H9 (cell line): ENCODE measurements at regions not wholly inside any gene's neighbourhood (a gene's known extent, or its start where the extent isn't known, plus 50 kb on each side); places are given as distances from the start of the nearest gene placed in this dataset.

Experiments
- DNase-seq: peaks from one replicate; pipeline ENCODE4 v3.0.0-alpha.2; 2017
- H2AFZ ChIP-seq: one replicate; pipeline ENCODE4 v1.6.1; 2013; ENCODE audit warnings: mild to moderate bottlenecking, low read length, control low read depth, moderate library complexity
- H2AK5ac ChIP-seq: 2 replicates; pipeline ENCODE4 v1.6.1; 2013; ENCODE audit warnings: low read length, control low read depth, mixed read lengths; ENCODE audit not compliant: insufficient read length
- H2BK120ac ChIP-seq: one replicate; pipeline ENCODE4 v1.6.1; 2013; ENCODE audit warnings: low read depth, mild to moderate bottlenecking, low read length, control low read depth, inconsistent platforms; ENCODE audit not compliant: poor library complexity, severe bottlenecking
- H2BK12ac ChIP-seq: 2 replicates; pipeline ENCODE4 v1.6.1; 2013; ENCODE audit warnings: low read length, control low read depth, mixed read lengths, low read depth; ENCODE audit not compliant: insufficient read length
- H2BK15ac ChIP-seq: 2 replicates; pipeline ENCODE4 v1.6.1; 2013; ENCODE audit warnings: low read depth, low read length, control low read depth
- H2BK20ac ChIP-seq: one replicate; pipeline ENCODE4 v1.6.1; 2013; ENCODE audit warnings: low read depth, mild to moderate bottlenecking, low read length, control low read depth, inconsistent platforms; ENCODE audit not compliant: poor library complexity, severe bottlenecking
- H2BK5ac ChIP-seq: 2 replicates; pipeline ENCODE4 v1.6.1; 2013; ENCODE audit warnings: low read length, control low read depth, mixed read lengths; ENCODE audit not compliant: insufficient read length
- H3K14ac ChIP-seq: 2 replicates; pipeline ENCODE4 v1.6.1; 2013; ENCODE audit warnings: low read length, control low read depth; ENCODE audit not compliant: insufficient read depth
- H3K18ac ChIP-seq: 2 replicates; pipeline ENCODE4 v1.6.1; 2013; ENCODE audit warnings: low read depth, mild to moderate bottlenecking, mixed read lengths, low read length, control low read depth; ENCODE audit not compliant: insufficient read length
- H3K23ac ChIP-seq: 2 replicates; pipeline ENCODE4 v1.6.1; 2013; ENCODE audit warnings: low read length, control low read depth, mixed read lengths, low read depth; ENCODE audit not compliant: insufficient read length
- H3K23me2 ChIP-seq: 2 replicates; pipeline ENCODE4 v1.6.1; 2013; ENCODE audit warnings: low read depth, mild to moderate bottlenecking, mixed read lengths, low read length, control low read depth; ENCODE audit not compliant: insufficient read length, poor library complexity, severe bottlenecking
- H3K27ac ChIP-seq: 2 replicates; pipeline ENCODE4 v1.5.1; 2013; ENCODE audit warnings: low read length, control low read depth, mixed read lengths, low read depth; ENCODE audit not compliant: insufficient read length
- H3K27me3 ChIP-seq: 2 replicates; pipeline ENCODE4 v1.6.1; 2013; ENCODE audit warnings: low read length, control low read depth, inconsistent platforms; ENCODE audit not compliant: insufficient read depth
- H3K4ac ChIP-seq: 2 replicates; pipeline ENCODE4 v1.6.1; 2013; ENCODE audit warnings: low read depth, mild to moderate bottlenecking, control low read depth, inconsistent platforms, low read length, moderate library complexity
- H3K4me1 ChIP-seq: 2 replicates; pipeline ENCODE4 v1.6.1; 2013; ENCODE audit warnings: low read length, control low read depth, inconsistent platforms; ENCODE audit not compliant: insufficient read depth
- H3K4me2 ChIP-seq: 2 replicates; pipeline ENCODE4 v1.6.1; 2013; ENCODE audit warnings: low read length, control low read depth, mixed read lengths; ENCODE audit not compliant: insufficient read length, insufficient read depth
- H3K56ac ChIP-seq: 2 replicates; pipeline ENCODE4 v1.6.1; 2013; ENCODE audit warnings: low read depth, mild to moderate bottlenecking, mixed read lengths, low read length, control low read depth; ENCODE audit not compliant: insufficient read length
- H3K79me1 ChIP-seq: 2 replicates; pipeline ENCODE4 v1.6.1; 2013; ENCODE audit warnings: low read depth, mild to moderate bottlenecking, moderate library complexity, low read length, control low read depth, inconsistent platforms; ENCODE audit not compliant: insufficient read depth, poor library complexity, severe bottlenecking
- H3K79me2 ChIP-seq: 2 replicates; pipeline ENCODE4 v1.6.1; 2013; ENCODE audit warnings: low read length, control low read depth, inconsistent platforms; ENCODE audit not compliant: insufficient read depth
- H3K9ac ChIP-seq: 2 replicates; pipeline ENCODE4 v1.6.1; 2013; ENCODE audit warnings: low read length, control low read depth, mixed read lengths; ENCODE audit not compliant: insufficient read length; ENCODE audit errors: extremely low read depth
- H3K9me3 ChIP-seq: one replicate; pipeline ENCODE4 v1.6.1; 2013; ENCODE audit warnings: low read depth, low read length, inconsistent platforms; ENCODE audit not compliant: control insufficient read depth
- H3T11ph ChIP-seq: one replicate; pipeline ENCODE4 v1.6.1; 2013; ENCODE audit warnings: mild to moderate bottlenecking, low read length, control low read depth, inconsistent platforms
- H4K20me1 ChIP-seq: one replicate; pipeline ENCODE4 v1.6.1; 2013; ENCODE audit not compliant: control insufficient read depth, insufficient read length, insufficient read depth
- H4K5ac ChIP-seq: 2 replicates; pipeline ENCODE4 v1.6.1; 2013; ENCODE audit warnings: low read depth, mild to moderate bottlenecking, mixed read lengths, low read length, control low read depth; ENCODE audit not compliant: insufficient read length
- H4K8ac ChIP-seq: replicated peaks from 2 replicates; pipeline ENCODE4 v1.6.1; 2013; ENCODE audit warnings: low read length, control low read depth, mixed read lengths, low read depth; ENCODE audit not compliant: insufficient read length
- H4K91ac ChIP-seq: 2 replicates; pipeline ENCODE4 v1.6.1; 2013; ENCODE audit warnings: low read depth, mild to moderate bottlenecking, moderate library complexity, mixed read lengths, low read length, control low read depth; ENCODE audit not compliant: insufficient read length
- H3K27ac Mint-ChIP-seq, 3 experiments: 2 replicates in 2 of 3; 3 replicates in 1 of 3; pipeline ENCODE4 v1.8.0; 2020 to 2021; ENCODE audit warnings: mixed read lengths in 3 of 3, mild to moderate bottlenecking in 1 of 3, moderate library complexity in 1 of 3
- H3K27me3 Mint-ChIP-seq: 2 replicates; pipeline ENCODE4 v1.8.0; 2021; ENCODE audit warnings: low read depth, mild to moderate bottlenecking, moderate library complexity, mixed read lengths
- H3K36me3 Mint-ChIP-seq, 3 experiments: 2 replicates in 2 of 3; 3 replicates in 1 of 3; pipeline ENCODE4 v1.8.0; 2020 to 2021; ENCODE audit warnings: low read depth in 3 of 3, mixed read lengths in 3 of 3; ENCODE audit not compliant: insufficient read depth in 1 of 3
- H3K4me1 Mint-ChIP-seq, 2 experiments: 2 replicates each; pipeline ENCODE4 v1.8.0; 2020; ENCODE audit warnings: mixed read lengths in 2 of 2
- H3K4me3 Mint-ChIP-seq, 2 experiments: 2 replicates in 1 of 2; 3 replicates in 1 of 2; pipeline ENCODE4 v1.8.0; 2020 to 2021; ENCODE audit warnings: mild to moderate bottlenecking in 2 of 2, mixed read lengths in 2 of 2, moderate library complexity in 1 of 2
- H3K9me3 Mint-ChIP-seq, 2 experiments: 2 replicates in 1 of 2; 3 replicates in 1 of 2; pipeline ENCODE4 v1.8.0; 2020; ENCODE audit warnings: mild to moderate bottlenecking in 2 of 2, mixed read lengths in 2 of 2, moderate library complexity in 1 of 2
- WGBS: extraction: QIAGEN DNeasy Blood & Tissue Kit; methylation state at CpG from one replicate; pipeline ENCODE4 v1.1.7; 2013; ENCODE audit warnings: missing lambda C conversion rate, low lambda C conversion rate, mixed read lengths; ENCODE audit not compliant: insufficient read length; ENCODE audit errors: extremely low coverage; 5-methylcytosine and 5-hydroxymethylcytosine counted together
- TF ChIP-seq, protein P1 (sequence below): fragments of 200-600 bp; sonication (generic); conservative IDR thresholded peaks from 3 replicates; pipeline ENCODE4 v1.8.0; 2021; ENCODE audit warnings: antibody characterized with exemption, mild to moderate bottlenecking

DNA sequence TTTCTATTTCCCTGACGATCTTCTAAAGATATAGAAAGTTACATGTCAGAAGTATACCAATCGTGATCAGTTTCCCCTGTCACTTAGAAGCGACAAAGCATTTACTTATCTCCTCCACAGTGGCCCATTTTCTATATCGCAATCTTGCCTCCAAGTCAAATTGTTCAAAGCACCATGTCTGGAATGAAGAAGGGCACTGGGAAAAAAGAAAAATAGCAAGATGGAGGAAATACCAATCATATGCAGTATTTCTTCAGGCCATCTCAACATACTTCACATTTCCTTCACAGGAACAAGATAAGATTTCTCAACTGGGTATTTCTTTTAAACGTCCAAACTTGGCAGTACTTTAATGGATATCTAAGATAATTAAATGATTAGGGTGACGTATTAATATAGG lies 63.3 kb upstream of the IL6 start:
- Mint-ChIP-seq H3K9me3 (no peaks in the 10 kb centered on the region; a peak in 1 of 5 replicates), H3K27ac (no peak overlapping the region), H3K36me3 (no peaks in the 10 kb centered on the region; a peak in 2 of 7 replicates), H3K4me3 (no peak overlapping the region), H3K27me3 (no peaks in the 10 kb centered on the region), H3K4me1 (peaks cover 32 to 55% of the 10 kb centered on the region in 2 experiments)
- Histone ChIP-seq H3K23ac (no peak overlapping the region), H2AFZ (no peak overlapping the region), H3K23me2 (no peaks in the 10 kb centered on the region), H3K79me2 (no peaks in the 10 kb centered on the region), H4K8ac (no peak overlapping the region), H3T11ph (no peak overlapping the region), H2BK15ac (no peak overlapping the region), H3K27ac (no peak overlapping the region), H3K9ac (no peak overlapping the region), H3K14ac (no peak overlapping the region), H3K4me1 (peaks cover 13% of the 10 kb centered on the region), H2BK120ac (no peak overlapping the region), H3K79me1 (no peaks in the 10 kb centered on the region), H4K5ac (no peak overlapping the region), H4K20me1 (no peaks in the 10 kb centered on the region), H3K4ac (no peak overlapping the region), H2BK20ac (no peak overlapping the region), H3K9me3 (no peaks in the 10 kb centered on the region), H3K56ac (no peak overlapping the region), H3K27me3 (no peaks in the 10 kb centered on the region), H2BK5ac (no peak overlapping the region), H3K18ac (no peak overlapping the region), H4K91ac (no peak overlapping the region), H2AK5ac (no peak overlapping the region), H3K4me2 (no peak overlapping the region), H2BK12ac (no peak overlapping the region)
- no peak for DNase-seq
- TF ChIP-seq, protein P1, sequence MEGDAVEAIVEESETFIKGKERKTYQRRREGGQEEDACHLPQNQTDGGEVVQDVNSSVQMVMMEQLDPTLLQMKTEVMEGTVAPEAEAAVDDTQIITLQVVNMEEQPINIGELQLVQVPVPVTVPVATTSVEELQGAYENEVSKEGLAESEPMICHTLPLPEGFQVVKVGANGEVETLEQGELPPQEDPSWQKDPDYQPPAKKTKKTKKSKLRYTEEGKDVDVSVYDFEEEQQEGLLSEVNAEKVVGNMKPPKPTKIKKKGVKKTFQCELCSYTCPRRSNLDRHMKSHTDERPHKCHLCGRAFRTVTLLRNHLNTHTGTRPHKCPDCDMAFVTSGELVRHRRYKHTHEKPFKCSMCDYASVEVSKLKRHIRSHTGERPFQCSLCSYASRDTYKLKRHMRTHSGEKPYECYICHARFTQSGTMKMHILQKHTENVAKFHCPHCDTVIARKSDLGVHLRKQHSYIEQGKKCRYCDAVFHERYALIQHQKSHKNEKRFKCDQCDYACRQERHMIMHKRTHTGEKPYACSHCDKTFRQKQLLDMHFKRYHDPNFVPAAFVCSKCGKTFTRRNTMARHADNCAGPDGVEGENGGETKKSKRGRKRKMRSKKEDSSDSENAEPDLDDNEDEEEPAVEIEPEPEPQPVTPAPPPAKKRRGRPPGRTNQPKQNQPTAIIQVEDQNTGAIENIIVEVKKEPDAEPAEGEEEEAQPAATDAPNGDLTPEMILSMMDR: no peak
- no CpG with 5 or more reads among the region's 6 CpGs for WGBS
